GOT3 (cell line): ENCODE measurements at regions not wholly inside any gene's neighbourhood (a gene's known extent, or its start where the extent isn't known, plus 50 kb on each side); places are given as distances from the start of the nearest gene placed in this dataset.

Source experiments
- DNase-seq: peaks from one replicate; lab custom pipeline; 2025; ENCODE audit warnings: mixed read lengths; lab: John Stamatoyannopoulos, UW

DNA sequence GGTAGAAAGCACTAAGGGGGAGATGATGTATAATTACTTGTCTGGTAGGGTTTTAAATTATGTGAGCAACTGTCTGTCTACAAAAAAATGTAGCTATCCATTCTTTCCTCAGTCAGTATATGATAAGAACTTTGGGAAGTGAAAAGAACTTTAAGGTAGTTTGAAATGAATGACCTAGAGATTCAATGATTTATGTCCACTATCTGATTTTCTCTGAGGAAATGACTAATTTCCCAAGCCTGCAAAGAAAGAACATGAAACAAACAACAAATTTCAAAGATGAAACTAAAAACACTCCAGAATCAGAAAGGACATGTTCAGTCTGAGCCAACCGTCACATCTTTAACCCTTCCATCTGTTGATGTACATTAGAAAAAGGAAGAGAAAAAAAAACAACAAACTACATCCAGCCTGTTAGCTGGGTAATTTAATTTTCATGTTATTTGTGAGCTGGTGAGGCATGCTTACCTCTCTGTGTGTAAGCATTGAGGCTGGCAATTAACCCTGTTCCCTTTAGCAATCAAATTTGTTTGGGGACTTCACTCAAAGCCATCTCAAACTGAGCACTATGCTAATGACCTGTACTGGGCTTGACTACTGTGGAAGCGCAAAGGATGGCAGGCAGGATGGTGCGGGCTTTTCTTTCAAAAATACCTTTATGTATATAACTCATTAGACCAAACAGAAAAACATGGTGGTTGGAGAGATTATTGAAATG is 220.1 kb downstream of the TUSC7 start:
- no peak for DNase-seq

GRCh38 chr3:116930786-116931185 is 221.2 kb downstream of the TUSC7 start:
- DNase-seq, result no peak

DNA sequence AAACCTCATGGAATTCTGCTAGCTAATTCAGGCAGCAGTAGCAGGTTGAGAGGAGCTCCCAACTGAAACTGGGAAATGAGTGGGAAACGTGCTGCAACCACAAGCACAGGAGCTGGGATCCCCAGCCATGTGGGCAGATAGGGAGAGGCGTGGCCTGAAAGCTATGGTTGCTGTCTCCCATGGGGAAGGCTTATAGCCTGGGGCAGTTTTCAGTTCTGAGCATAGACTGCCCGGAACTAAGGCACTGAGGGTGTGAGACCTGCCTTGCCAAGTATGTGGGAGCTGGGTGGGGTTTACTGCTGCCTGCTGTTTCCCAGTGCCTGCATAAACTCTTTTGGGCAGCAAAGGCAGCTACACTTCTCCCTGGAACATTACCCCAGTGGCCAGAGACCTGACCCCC is 229.5 kb downstream of the TUSC7 start:
- DNase-seq, result no peak

- no peak for DNase-seq
These were observed 230.0 kb downstream of the TUSC7 start for GRCh38 chr3:116939550-116939949.

DNA sequence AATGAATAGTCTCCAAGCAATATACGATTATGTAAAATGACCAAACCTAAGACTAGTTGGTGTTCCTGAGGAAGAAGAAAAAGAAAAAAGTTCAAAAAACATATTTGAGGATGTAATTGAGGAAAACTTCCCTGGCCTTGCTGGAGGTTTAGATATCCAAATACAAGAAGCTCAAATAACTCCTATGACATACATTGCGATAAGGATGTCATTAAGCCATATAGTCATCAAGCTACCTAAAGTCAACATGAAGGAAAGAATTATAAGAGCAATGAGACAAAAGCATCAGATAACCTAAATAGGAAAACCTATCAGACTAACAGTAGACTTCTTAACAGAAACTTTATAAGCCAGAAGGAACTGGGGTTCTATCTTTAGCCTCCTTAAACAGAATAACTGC is 231.1 kb downstream of the TUSC7 start:
- DNase-seq, result no peak

DNA sequence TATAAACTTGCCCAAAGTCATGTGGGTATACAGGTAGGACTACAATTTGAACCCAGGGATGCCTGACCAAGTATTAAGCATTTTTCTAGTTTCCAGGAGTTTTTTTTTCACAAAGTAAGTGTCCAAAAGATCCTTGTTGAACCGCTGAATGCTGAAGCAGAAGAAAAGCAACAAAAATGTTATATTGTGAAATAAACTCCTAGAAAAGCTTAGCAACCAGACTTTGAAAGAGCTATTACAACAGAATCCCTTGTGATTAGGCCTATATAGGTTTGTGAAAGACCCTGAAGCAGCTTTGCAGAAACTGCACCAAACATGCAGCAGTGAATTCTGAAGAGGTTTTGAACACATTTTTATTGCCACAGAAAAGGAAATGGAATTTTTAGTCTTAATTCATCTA is 236.8 kb downstream of the TUSC7 start:
- DNase-seq, result no peak

- no peak for DNase-seq
These were observed 237.6 kb downstream of the TUSC7 start for GRCh38 chr3:116947148-116947547.

GRCh38 chr3:116947809-116948208 is 238.2 kb downstream of the TUSC7 start:
- DNase-seq, result no peak

- DNase-seq, result no peak
These were observed 240.9 kb downstream of the TUSC7 start for GRCh38 chr3:116950301-116951055.

DNA sequence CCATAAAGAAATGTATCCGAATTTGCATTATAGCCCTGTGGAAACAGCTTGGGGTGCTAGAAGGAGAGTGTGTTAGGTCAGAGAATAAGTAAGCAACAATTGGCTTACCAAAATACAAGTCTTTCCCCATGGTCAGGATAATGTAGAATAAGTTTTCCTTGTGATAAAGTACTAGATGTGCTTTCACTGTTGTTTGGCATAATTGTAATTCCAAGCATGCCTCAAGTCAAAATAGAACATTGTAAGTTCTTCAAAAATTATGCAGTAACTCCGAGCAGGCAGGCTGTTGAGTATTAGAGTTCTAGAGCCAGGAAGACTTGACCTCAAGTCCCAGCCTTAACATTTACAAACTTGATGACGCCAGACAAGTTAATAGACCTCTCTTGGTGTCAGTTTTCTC is 242.0 kb downstream of the TUSC7 start:
- no peak for DNase-seq

DNA sequence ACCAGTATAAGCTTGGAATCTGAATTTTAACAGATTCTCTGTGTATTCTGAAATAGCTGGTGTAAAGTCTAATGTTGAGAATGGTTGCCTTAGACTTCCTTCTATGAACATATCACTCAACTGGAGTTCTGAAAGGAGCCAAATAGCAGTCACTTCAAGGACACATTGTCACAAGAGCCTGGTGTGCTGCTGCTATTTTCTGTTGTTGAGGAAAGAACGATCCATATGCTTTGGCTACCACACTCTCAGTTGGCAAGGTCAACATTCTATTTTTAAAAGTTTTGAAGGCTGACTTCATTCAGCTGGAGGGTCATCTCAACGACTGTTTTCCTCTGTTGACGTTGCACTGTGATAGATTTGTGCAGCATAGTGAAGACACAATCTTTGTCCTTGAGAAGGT is 248.7 kb downstream of the TUSC7 start:
- DNase-seq, result no peak

GRCh38 chr3:116961106-116961505 is 251.5 kb downstream of the TUSC7 start:
- DNase-seq, result no peak

- no peak for DNase-seq
These were observed 254.2 kb downstream of the TUSC7 start for GRCh38 chr3:116963802-116964201.

GRCh38 chr3:116966649-116967048 is 257.1 kb downstream of the TUSC7 start:
- no peak for DNase-seq

DNA sequence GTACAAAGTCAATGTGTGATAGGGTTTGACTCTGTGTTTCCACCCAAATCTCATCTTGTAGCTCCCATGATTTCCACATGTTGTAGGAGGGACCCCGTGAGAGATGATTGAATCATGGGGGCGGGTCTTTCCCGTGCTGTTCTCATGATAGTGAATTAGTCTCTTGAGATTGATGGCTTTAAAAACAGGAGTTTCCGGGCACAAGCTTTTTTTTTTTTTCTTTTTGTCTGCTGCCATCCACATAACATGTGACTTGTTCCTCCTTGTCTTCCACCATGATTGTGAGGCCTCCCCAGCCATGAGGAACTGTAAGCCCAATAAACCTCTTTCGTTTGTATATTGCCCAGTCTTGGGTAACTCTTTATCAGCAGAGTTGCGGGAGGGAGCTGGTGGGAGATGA is 259.6 kb downstream of the TUSC7 start:
- DNase-seq, result no peak

- no peak for DNase-seq
These were observed 260.1 kb downstream of the TUSC7 start for GRCh38 chr3:116969646-116970045.

- no peak for DNase-seq
These were observed 262.0 kb downstream of the TUSC7 start for GRCh38 chr3:116971531-116971930.

DNA sequence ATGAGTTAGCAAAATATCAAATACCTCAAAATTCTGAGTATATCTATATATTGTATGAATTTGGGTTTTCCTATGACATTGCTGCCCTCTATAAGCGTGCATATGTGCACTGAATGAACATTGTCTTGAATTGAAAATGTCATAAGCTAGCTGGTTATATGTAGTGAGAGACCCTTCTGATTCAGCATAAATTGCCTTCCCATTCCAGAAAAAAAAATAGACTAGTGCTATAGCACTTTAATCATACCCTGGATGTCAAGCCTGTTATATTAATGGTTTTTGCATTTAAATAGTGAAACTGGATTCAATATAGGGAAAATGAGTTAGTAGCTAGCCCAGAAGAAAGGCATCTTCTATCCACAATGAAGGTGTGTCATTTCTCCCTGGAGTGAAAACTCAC is 265.1 kb downstream of the TUSC7 start:
- DNase-seq, result no peak

DNA sequence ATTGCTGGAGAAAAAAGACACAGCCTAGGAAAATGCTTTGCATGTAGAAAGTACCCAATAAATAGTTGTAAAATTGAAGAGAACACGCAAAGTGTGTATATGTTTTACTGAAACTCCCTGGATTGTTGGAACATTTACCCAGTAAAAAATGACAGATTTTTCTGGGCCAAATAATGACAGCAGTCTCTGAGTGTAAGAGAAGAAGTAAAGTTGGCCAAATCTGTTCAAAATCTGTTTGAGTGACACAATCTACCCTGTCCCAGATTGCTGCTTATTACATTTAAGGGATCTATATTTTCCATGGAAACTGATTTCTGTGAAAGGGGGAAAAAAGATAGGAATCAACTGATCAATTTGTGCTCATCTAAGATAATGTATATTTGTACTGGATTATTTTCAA is 267.9 kb downstream of the TUSC7 start:
- no peak for DNase-seq

DNA sequence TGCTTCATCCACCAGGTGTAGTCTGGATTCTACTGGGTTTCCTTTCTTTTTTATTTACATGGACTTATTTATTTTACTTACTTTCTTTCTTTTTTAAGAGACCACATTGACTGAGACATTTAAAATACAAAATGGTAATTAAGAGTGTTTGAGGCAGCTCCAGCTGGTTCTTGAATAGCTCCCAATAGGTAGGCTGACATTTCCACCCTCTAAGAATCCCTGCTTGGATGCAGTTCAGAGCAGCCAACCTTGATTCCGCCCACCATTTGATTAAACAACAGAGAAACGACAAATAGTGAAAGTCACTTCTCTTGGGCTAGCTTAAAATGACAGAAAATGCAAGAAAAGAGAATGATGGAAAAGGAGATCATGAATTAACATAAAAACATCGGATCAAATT is 270.5 kb downstream of the TUSC7 start:
- no peak for DNase-seq

- DNase-seq, result no peak
These were observed 271.5 kb downstream of the TUSC7 start for GRCh38 chr3:116981089-116981488.

- DNase-seq, result no peak
These were observed 274.7 kb downstream of the TUSC7 start for GRCh38 chr3:116984301-116984700.

- no peak for DNase-seq
These were observed 284.8 kb downstream of the TUSC7 start for GRCh38 chr3:116994351-116994879.
